HFF-Myc (cell line): ENCODE measurements at regions not wholly inside any gene's neighbourhood (a gene's known extent, or its start where the extent isn't known, plus 50 kb on each side); places are given as distances from the start of the nearest gene placed in this dataset.

ENCODE experiments used
- DNase-seq: peaks from one replicate; pipeline ENCODE4 v3.0.0-alpha.2; 2011; ENCODE audit warnings: low read depth; ENCODE audit errors: extremely low read depth
- H3K4me3 ChIP-seq: replicated peaks from 2 replicates; pipeline ENCODE4 v1.5.1; 2011; ENCODE audit warnings: low read depth, mild to moderate bottlenecking, control low read depth, low read length
- TF ChIP-seq, protein P1 (sequence below): IDR thresholded peaks from 2 replicates; pipeline ENCODE4 v1.5.1; 2012; ENCODE audit warnings: mild to moderate bottlenecking, low read depth, low read length, control low read depth; ENCODE audit errors: missing control alignments

DNA sequence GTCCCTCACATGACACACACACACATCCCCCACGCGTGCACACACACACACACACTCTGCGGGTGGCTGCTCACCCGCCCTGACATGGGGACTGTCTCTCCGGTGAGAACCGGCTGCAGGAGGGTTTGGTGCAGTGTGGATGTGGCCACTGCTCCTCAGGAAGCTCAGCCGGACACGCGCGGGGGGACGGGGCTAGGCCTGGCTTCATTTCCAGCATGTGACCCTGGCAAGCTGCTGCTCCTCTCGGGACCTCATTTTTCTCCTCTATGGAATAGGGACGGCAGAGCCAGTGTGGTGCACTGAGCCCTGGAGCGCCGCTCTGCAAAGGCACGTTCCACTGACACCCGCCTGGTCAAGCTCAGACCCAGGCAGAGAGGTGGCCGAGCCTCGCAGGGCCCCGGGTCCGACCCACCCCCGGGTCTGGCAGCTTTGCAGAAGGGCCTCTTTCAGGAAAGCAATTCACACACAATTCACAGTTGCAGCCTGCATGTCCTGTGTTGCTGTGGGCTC, 56.8 kb upstream of the SLCO4A1 start:
- TF ChIP-seq, protein P1, sequence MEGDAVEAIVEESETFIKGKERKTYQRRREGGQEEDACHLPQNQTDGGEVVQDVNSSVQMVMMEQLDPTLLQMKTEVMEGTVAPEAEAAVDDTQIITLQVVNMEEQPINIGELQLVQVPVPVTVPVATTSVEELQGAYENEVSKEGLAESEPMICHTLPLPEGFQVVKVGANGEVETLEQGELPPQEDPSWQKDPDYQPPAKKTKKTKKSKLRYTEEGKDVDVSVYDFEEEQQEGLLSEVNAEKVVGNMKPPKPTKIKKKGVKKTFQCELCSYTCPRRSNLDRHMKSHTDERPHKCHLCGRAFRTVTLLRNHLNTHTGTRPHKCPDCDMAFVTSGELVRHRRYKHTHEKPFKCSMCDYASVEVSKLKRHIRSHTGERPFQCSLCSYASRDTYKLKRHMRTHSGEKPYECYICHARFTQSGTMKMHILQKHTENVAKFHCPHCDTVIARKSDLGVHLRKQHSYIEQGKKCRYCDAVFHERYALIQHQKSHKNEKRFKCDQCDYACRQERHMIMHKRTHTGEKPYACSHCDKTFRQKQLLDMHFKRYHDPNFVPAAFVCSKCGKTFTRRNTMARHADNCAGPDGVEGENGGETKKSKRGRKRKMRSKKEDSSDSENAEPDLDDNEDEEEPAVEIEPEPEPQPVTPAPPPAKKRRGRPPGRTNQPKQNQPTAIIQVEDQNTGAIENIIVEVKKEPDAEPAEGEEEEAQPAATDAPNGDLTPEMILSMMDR = no peak
- H3K4me3 ChIP-seq = no peak overlapping the region
- DNase-seq = no peak

DNA sequence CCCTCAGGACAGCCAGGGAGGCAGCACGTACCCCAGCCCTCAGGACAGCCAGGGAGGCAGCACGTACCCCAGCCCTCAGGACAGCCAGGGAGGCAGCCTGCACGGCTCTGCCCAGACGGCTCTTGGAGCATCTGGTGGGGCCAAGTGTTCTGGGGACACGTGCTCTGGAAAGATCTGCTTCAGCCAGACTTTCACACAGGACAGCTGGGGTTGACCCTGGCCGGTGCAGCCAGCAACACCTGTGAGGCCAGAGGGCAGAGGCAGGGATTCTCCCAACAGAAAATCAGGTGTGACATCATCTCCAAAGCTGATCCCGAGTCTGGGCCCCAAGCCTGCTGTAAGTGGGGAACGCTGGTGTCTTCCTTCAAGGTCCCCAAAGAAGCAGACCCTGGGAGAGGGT, 55.5 kb upstream of the SLCO4A1 start:
- no peak overlapping the region for H3K4me3 ChIP-seq
- TF ChIP-seq, protein P1 = no peak
- no peak for DNase-seq

- H3K4me3 ChIP-seq = no peak overlapping the region
- no peak for DNase-seq
- TF ChIP-seq, protein P1 = no peak
Measured at GRCh38 chr20:62587757-62588402, 54.4 kb upstream of the SLCO4A1 start.

- TF ChIP-seq, protein P1 = no peak
- H3K4me3 ChIP-seq = no peak overlapping the region
- no peak for DNase-seq
Measured at GRCh38 chr20:62588458-62589149, 53.7 kb upstream of the SLCO4A1 start.

GRCh38 chr20:62589150-62589498, 53.2 kb upstream of the SLCO4A1 start:
- TF ChIP-seq, protein P1 = no peak
- DNase-seq = no peak
- no peak overlapping the region for H3K4me3 ChIP-seq

- H3K4me3 ChIP-seq = no peak overlapping the region
- DNase-seq = no peak
- TF ChIP-seq, protein P1 = no peak
Measured at GRCh38 chr20:62589720-62590119, 52.6 kb upstream of the SLCO4A1 start.
